Heart right ventricle (tissue), 16 donors: ENCODE measurements at regions not wholly inside any gene's neighbourhood (a gene's known extent, or its start where the extent isn't known, plus 50 kb on each side); places are given as distances from the start of the nearest gene placed in this dataset.
"Not testable (repeated sequence)": the region's sequence is repeated elsewhere in the genome, so short reads cannot be mapped to it uniquely, and the experiment has no call there.

Experiments
- ATAC-seq, 8 donors: fragments of 200-7000 bp; cut with Tn5 transposase; one replicate each; pipeline ENCODE4 v1.9.1; 2020; ENCODE audit warnings: mild to moderate bottlenecking in 8 of 8, moderate library complexity in 8 of 8, moderate number of reproducible peaks in 1 of 8
- DNase-seq, 2 donors: peaks; one replicate each; pipeline ENCODE4 v3.0.0-alpha.2; 2020
- H3K27ac ChIP-seq, 10 donors: fragments of 200-600 bp; sonication (generic) in 2 of 10; one replicate each; pipeline versions ENCODE4 v1.5.0 to v1.8.0; 2020 to 2022; ENCODE audit warnings: mild to moderate bottlenecking in 3 of 10
- H3K27me3 ChIP-seq, 7 donors: fragments of 200-600 bp; one replicate each; pipeline ENCODE4 v1.8.0; 2021 to 2022; ENCODE audit warnings: mild to moderate bottlenecking in 2 of 7
- H3K36me3 ChIP-seq, 9 donors: fragments of 200-600 bp; sonication (generic) in 1 of 9; one replicate each; pipeline versions ENCODE4 v1.5.0 to v1.8.0; 2020 to 2022; ENCODE audit warnings: mild to moderate bottlenecking in 2 of 9
- H3K4me1 ChIP-seq, 9 donors: fragments of 200-600 bp; sonication (generic) in 1 of 9; one replicate each; pipeline versions ENCODE4 v1.5.0 to v1.8.0; 2020 to 2022; ENCODE audit warnings: mild to moderate bottlenecking in 4 of 9
- H3K4me3 ChIP-seq, 10 donors: fragments of 200-600 bp; sonication (generic) in 2 of 10; one replicate each; pipeline versions ENCODE4 v1.5.0 to v1.8.0; 2020 to 2022; ENCODE audit warnings: mild to moderate bottlenecking in 7 of 10, moderate library complexity in 2 of 10
- H3K9me3 ChIP-seq, 11 donors: fragments of 200-600 bp in 10 of 11; sonication (generic) in 2 of 11; one replicate each; pipeline versions ENCODE4 v1.5.0 to v1.8.0; 2013 to 2022; ENCODE audit warnings: mild to moderate bottlenecking in 2 of 11, control low read depth in 1 of 11, moderate library complexity in 1 of 11
- WGBS, 2 donors: extraction: QIAGEN DNeasy Blood & Tissue Kit; methylation state at CpG; one replicate each; pipeline ENCODE4 v1.1.7; 2013; ENCODE audit warnings: inconsistent platforms in 1 of 2; 5-methylcytosine and 5-hydroxymethylcytosine counted together
- intact Hi-C, 10 donors: fragments of 100-400 bp; cut with DNase I; formaldehyde crosslinking; loops; one replicate each; pipeline versions ENCODE4 v1.11.1 to v1.14.2; 2022
- donor health status: Arrhythmogenic right ventricular cardiomyopathy.
- donor health status: ischemic (EF 13 %, LVEDD 7.1; RV severe dilation, severe dysfunction).
- donor health status: healthy with polysubstance abuse.
- donor health status: DM: no; HTN: yes; CAD: no.
- donor health status: DM: no; HTN: no; CAD: no.
- donor health status: ischemic (EF 25% LVEDD 6.9; RV normal size, moderate dysfunction).
- donor health status: ischemic (EF 25% LVEDD 5.7; RV mildly dilated, moderate dysfunction).
- donor health status: healthy.
- donor health status: DM: yes; HTN: yes; CAD: no.
- donor health status: Ischemic cardiomyopathy.
- donor health status: ischemic (EF 35%, LVEDD 5.7; RV mildly dilated, moderate dysfunction).
- donor health status: nonischemic (EF 11% LVEDD 7.7; RV severe dilation, severe dysfunction).
- donor health status: DM: yes; HTN: yes; CAD: no.
- donor health status: PGD.
- donor health status: ischemic (EF 29% LVEDD 5.4; RV normal size, mild dysfunction).
- donor health status: nonischemic (EF 23%, LVEDD 6.1; RV moderate dilation, normal function).

DNA sequence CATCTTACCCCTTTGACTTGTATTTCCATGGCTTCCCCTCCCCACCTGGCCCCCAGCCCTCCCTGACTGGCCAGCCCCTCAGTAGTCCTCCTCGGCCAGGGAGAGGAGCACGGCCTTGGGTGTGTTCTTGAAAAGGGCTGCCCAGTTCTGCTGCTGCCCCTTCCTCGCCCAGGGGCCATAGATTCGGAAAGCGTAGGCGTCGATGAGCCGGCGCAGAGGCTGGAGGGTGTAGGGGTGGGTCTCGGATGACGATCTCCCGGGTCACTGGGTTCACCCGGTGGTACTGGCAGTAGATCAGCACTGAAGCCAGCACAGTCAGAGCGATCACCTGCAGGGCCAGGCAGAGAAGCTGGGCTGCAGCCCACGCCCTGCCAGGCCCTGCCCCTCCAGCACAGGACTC, 71.7 kb downstream of the ZNF479 start:
- H3K9me3 ChIP-seq, intact Hi-C loops, H3K27ac ChIP-seq, H3K27me3 ChIP-seq, DNase-seq, H3K36me3 ChIP-seq, ATAC-seq, H3K4me3 ChIP-seq, H3K4me1 ChIP-seq: not testable (repeated sequence)
- 79 to 93% methylated on average over 13 to 14 of the region's 15 CpGs for WGBS, 2 donors

- H3K4me3 ChIP-seq, DNase-seq, H3K27ac ChIP-seq, H3K4me1 ChIP-seq, H3K27me3 ChIP-seq, ATAC-seq, H3K9me3 ChIP-seq, H3K36me3 ChIP-seq, intact Hi-C loops: not testable (repeated sequence)
- 85 to 98% methylated on average over 9 to 11 of the region's 19 CpGs for WGBS, 2 donors
These were observed 115.9 kb downstream of the ZNF479 start for GRCh38 chr7:57016341-57016740.

DNA sequence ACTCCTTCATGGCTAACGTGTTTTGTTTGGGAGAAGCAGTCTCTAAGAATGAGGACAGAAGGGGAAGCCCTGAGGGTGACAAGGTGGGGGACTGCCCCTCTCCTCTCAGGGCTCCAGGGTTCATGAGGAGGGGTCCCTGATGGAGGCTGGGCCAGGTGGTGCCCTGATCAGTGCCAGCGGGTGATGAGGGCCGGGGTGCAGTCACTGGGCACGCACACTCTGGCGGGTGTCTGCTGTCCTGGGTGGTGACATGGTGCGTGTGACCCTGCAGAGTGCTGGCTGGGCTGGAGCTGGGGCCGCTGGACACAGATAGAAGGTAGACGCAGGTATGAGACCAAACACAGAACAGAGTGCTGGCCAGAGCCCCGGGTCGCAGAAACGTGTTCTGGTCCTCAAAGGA, 118.5 kb downstream of the ZNF479 start:
- not testable (repeated sequence) for ATAC-seq

GRCh38 chr7:57012907-57013306, 119.3 kb downstream of the ZNF479 start:
- H3K27ac ChIP-seq, ATAC-seq, H3K9me3 ChIP-seq, H3K36me3 ChIP-seq, DNase-seq, H3K4me3 ChIP-seq, H3K27me3 ChIP-seq, H3K4me1 ChIP-seq, intact Hi-C loops: not testable (repeated sequence)
- 85 to 89% methylated on average over 15 to 18 of the region's 19 CpGs for WGBS, 2 donors

More for the DNA sequence above, 118.5 kb downstream of the ZNF479 start:
- H3K9me3 ChIP-seq, intact Hi-C loops, H3K4me1 ChIP-seq, DNase-seq, H3K4me3 ChIP-seq, H3K27me3 ChIP-seq, H3K27ac ChIP-seq, H3K36me3 ChIP-seq: not testable (repeated sequence)
- 89 to 95% methylated on average over 7 of the region's 11 CpGs for WGBS, 2 donors

GRCh38 chr7:57009230-57009629, 123.0 kb downstream of the ZNF479 start:
- H3K4me3 ChIP-seq, H3K27ac ChIP-seq, DNase-seq, H3K9me3 ChIP-seq, H3K36me3 ChIP-seq, H3K4me1 ChIP-seq, H3K27me3 ChIP-seq, intact Hi-C loops: not testable (repeated sequence)
- WGBS, 2 donors, result 84 to 93% methylated on average over 7 to 10 of the region's 17 CpGs
- peak in 2 of 8 donors; percentile 22 to 34 for ATAC-seq

DNA sequence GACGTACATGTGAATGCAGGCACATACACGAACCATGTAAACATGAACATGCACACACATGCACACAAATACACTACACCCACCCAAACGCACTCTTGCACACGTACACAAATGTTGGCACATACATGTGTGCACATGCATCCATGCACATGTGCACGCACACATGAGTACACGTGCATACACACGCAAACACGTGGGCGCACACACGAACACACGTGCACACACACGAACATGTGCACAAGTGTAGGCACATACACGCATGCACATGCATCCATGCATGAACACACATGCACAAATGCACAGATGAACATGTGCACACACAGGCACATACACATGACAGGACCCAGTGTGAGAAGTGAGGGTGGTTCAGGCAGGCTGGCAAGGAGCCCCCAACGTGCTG, 126.3 kb downstream of the ZNF479 start:
- 49 to 85% methylated on average over 10 to 12 of the region's 14 CpGs for whole genome bisulfite sequencing, 2 donors
- H3K4me3 ChIP-seq, H3K9me3 ChIP-seq, ATAC-seq, H3K4me1 ChIP-seq, H3K27ac ChIP-seq, H3K36me3 ChIP-seq, DNase-seq, intact Hi-C loops, H3K27me3 ChIP-seq: not testable (repeated sequence)

GRCh38 chr7:57003821-57004220, 128.4 kb downstream of the ZNF479 start:
- intact Hi-C loops, H3K36me3 ChIP-seq: not testable (repeated sequence)
- 80 to 85% methylated on average over 2 to 14 of the region's 25 CpGs for WGBS, 2 donors

GRCh38 chr7:57001926-57002325, 130.3 kb downstream of the ZNF479 start:
- ATAC-seq, H3K27ac ChIP-seq, intact Hi-C loops: not testable (repeated sequence)

More at GRCh38 chr7:57003821-57004220, 128.4 kb downstream of the ZNF479 start:
- H3K27me3 ChIP-seq, ATAC-seq, H3K9me3 ChIP-seq, H3K4me1 ChIP-seq, H3K4me3 ChIP-seq, H3K27ac ChIP-seq, DNase-seq: not testable (repeated sequence)

GRCh38 chr7:56993779-56994178, 138.5 kb downstream of the ZNF479 start:
- 72 to 90% methylated on average over 11 to 12 of the region's 12 CpGs for WGBS, 2 donors
- H3K27ac ChIP-seq, H3K36me3 ChIP-seq, intact Hi-C loops, H3K4me3 ChIP-seq, H3K27me3 ChIP-seq, DNase-seq, H3K4me1 ChIP-seq, ATAC-seq, H3K9me3 ChIP-seq: not testable (repeated sequence)

More at GRCh38 chr7:57001926-57002325, 130.3 kb downstream of the ZNF479 start:
- H3K36me3 ChIP-seq, H3K27me3 ChIP-seq, DNase-seq, H3K9me3 ChIP-seq, H3K4me3 ChIP-seq, H3K4me1 ChIP-seq: not testable (repeated sequence)
- 90 to 95% methylated on average over 14 to 15 of the region's 20 CpGs for WGBS, 2 donors

- H3K27me3 ChIP-seq, intact Hi-C loops, H3K36me3 ChIP-seq, H3K9me3 ChIP-seq, DNase-seq, H3K4me3 ChIP-seq, ATAC-seq, H3K4me1 ChIP-seq, H3K27ac ChIP-seq: not testable (repeated sequence)
- 87 to 91% methylated on average over 12 to 13 of the region's 24 CpGs for WGBS, 2 donors
These were observed 174.4 kb downstream of the ZNF479 start for GRCh38 chr7:56957737-56958408.

DNA sequence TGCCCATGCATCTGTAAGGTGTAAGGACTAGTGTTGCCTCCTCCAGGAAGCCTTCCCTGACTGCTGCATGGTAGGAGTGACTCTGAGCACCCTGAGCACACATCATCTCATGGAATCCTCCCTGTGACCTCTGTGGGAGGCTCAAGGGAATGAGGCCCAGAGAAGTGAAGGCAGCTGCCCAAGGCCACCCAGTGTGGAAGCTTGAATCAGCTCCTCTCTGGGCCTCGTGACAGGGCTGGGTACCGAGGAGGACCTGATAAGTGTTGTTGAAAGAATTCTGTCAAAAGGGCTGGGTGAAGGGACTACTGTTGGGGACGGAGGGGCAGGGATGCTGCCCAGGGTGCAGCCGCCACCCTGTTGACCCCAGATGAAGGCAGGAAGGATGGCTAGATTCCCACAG, 175.2 kb downstream of the ZNF479 start:
- H3K4me3 ChIP-seq, H3K4me1 ChIP-seq, H3K27me3 ChIP-seq, H3K36me3 ChIP-seq, DNase-seq, intact Hi-C loops, H3K9me3 ChIP-seq, H3K27ac ChIP-seq: not testable (repeated sequence)
- peak in 1 of 8 donors; percentile 66 for ATAC-seq
- 76 to 81% methylated on average over 2 to 3 of the region's 4 CpGs for whole genome bisulfite sequencing, 2 donors
